ENCODE measurements at regions not wholly inside any gene's neighbourhood (a gene's known extent, or its start where the extent isn't known, plus 50 kb on each side); places are given as distances from the start of the nearest gene placed in this dataset.
"Not testable (repeated sequence)": the region's sequence is repeated elsewhere in the genome, so short reads cannot be mapped to it uniquely, and the experiment has no call there.

- ATAC-seq = no peak
- TF ChIP-seq ZNF441 (CRISPR knock-in tag; IDR thresholded peaks at IDR 0.05; ENCODE audit: borderline replicate concordance) (no peak), ZNF644 (CRISPR knock-in tag; IDR thresholded peaks at IDR 0.05; ENCODE audit: low read depth) (0 out of 2 replicates have a peak, but pooled peaks have one; percentile 31)
- no peak for DNase-seq (ENCODE audit: low spot score)
- Histone ChIP-seq H3K79me2 (ENCODE audit: insufficient read depth, low read length) (no peaks in the 10 kb centered on the region), H3K9ac (ENCODE audit: insufficient read depth, low read depth, low read length) (no peak overlapping the region), H3K4me2 (ENCODE audit: low read depth, low read length) (peak overlapping the region; percentile 76), H3K27me3 (ENCODE audit: control insufficient read depth in 1 of 2, insufficient read depth in 2 of 2, low read length in 2 of 2) (no peaks in the 10 kb centered on the region; a peak in 1 of 5 replicates), H3K27ac (ENCODE audit: extremely low read length, insufficient read depth, low read length) (no peak overlapping the region), H3K36me3 (replicated peaks in 1 of 2; ENCODE audit: control insufficient read depth in 1 of 2, insufficient read depth in 2 of 2, low read length in 2 of 2) (no peaks in the 10 kb centered on the region), H4K20me1 (ENCODE audit: insufficient read depth, low read length) (no peaks in the 10 kb centered on the region), H3K4me1 (ENCODE audit: insufficient read depth, low read length) (0 out of 2 replicates have a peak, but pooled peaks cover 10% of the 10 kb centered on the region), H3K4me3 (replicated peaks in 1 of 3; ENCODE audit: insufficient read depth in 1 of 3, low read depth in 2 of 3, low read length in 3 of 3) (peak overlapping the region in 2 of 3 experiments; percentile 59 to 67; a peak in 4 of 6 replicates), H2AFZ (ENCODE audit: low read length) (no peak overlapping the region), H3K9me3 (ENCODE audit: low read length) (no peaks in the 10 kb centered on the region)
- intact Hi-C loops (cut with micrococcal nuclease; ENCODE audit: unreplicated experiment) (no loop called here), in situ Hi-C loops (cut with HindIII; ENCODE audit: extremely low pct_ligation_motif_present, low pct_unique_long_range_greater_than_20kb) (no loop called here)
- no peak for FAIRE-seq
- POLR2A ChIA-PET = interaction anchor here (0.7 to 1.4 kb wide), 3 partner anchors 10 to 349 kb away, joined by 3 to 4 read pairs (median 3); partner anchors contain the start of genes FAM78B and POGK
- 60% methylated on average over 5 of the region's 5 CpGs for WGBS (ENCODE audit: low lambda C conversion rate)
- CTCF ChIA-PET (ENCODE audit: low intra/inter-chr PET ratio, low total read pairs) = no interaction called here
- no TSS peak for BruUV-seq (replicated peaks)
Observed at GRCh38 chr1:166490437-166490991, 323.7 kb upstream of the FAM78B start.

GRCh38 chr1:166493765-166494164 lies 327.0 kb upstream of the FAM78B start:
- H3K27me3 ChIP-seq (ENCODE audit: control insufficient read depth in 1 of 2, insufficient read depth in 2 of 2, low read length in 2 of 2); H3K9ac ChIP-seq (ENCODE audit: insufficient read depth, low read depth, low read length); H3K27ac ChIP-seq (ENCODE audit: extremely low read length, insufficient read depth, low read length); H3K4me3 ChIP-seq (replicated peaks in 1 of 3; ENCODE audit: insufficient read depth in 1 of 3, low read depth in 2 of 3, low read length in 3 of 3); H3K9me3 ChIP-seq (ENCODE audit: low read length); BruUV-seq (replicated peaks); H3K36me3 ChIP-seq (replicated peaks in 1 of 2; ENCODE audit: control insufficient read depth in 1 of 2, insufficient read depth in 2 of 2, low read length in 2 of 2); ATAC-seq; in situ Hi-C loops (cut with HindIII; ENCODE audit: extremely low pct_ligation_motif_present, low pct_unique_long_range_greater_than_20kb); POLR2A ChIA-PET; H3K79me2 ChIP-seq (ENCODE audit: insufficient read depth, low read length); DNase-seq (ENCODE audit: low spot score); FAIRE-seq; CTCF ChIA-PET (ENCODE audit: low intra/inter-chr PET ratio, low total read pairs); H3K4me2 ChIP-seq (ENCODE audit: low read depth, low read length); H2AFZ ChIP-seq (ENCODE audit: low read length); intact Hi-C loops (cut with micrococcal nuclease; ENCODE audit: unreplicated experiment); H4K20me1 ChIP-seq (ENCODE audit: insufficient read depth, low read length): not testable (repeated sequence)
- 0 out of 2 replicates have a peak, but pooled peaks cover 10% of the 10 kb centered on the region for H3K4me1 ChIP-seq (ENCODE audit: insufficient read depth, low read length)
- 23% methylated on average over 2 of the region's 2 CpGs for WGBS (ENCODE audit: low lambda C conversion rate)

Measured in HepG2 (cell line).